IMR-90 (cell line): ENCODE measurements at regions not wholly inside any gene's neighbourhood (a gene's known extent, or its start where the extent isn't known, plus 50 kb on each side); places are given as distances from the start of the nearest gene placed in this dataset.

ENCODE experiments used
- BHLHE40 ChIP-seq: fragments of 150-350 bp; IDR thresholded peaks from 2 replicates; pipeline ENCODE4 v1.6.1; 2016; ENCODE audit warnings: mild to moderate bottlenecking, low read depth, low read length
- CEBPB ChIP-seq: IDR thresholded peaks from 2 replicates; pipeline ENCODE4 v1.6.1; 2012; ENCODE audit warnings: low read depth, low read length, improper control_type of control experiment
- MXI1 ChIP-seq: IDR thresholded peaks from 2 replicates; pipeline ENCODE4 v1.6.1; 2012; ENCODE audit warnings: low read depth, mild to moderate bottlenecking, low read length, moderate library complexity, borderline replicate concordance
- POLR2A ChIP-seq: IDR thresholded peaks from 2 replicates; pipeline ENCODE4 v1.6.1; 2012; ENCODE audit warnings: mild to moderate bottlenecking, low read depth, low read length
- RCOR1 ChIP-seq: IDR thresholded peaks from 2 replicates; pipeline ENCODE4 v1.6.1; 2012; ENCODE audit warnings: mild to moderate bottlenecking, low read length, improper control_type of control experiment; ENCODE audit not compliant: insufficient replicate concordance
- RFX5 ChIP-seq: IDR thresholded peaks from 2 replicates; pipeline ENCODE4 v1.8.0; 2012; ENCODE audit warnings: low read depth, mild to moderate bottlenecking, low read length, moderate library complexity
- TF ChIP-seq, protein P1 (sequence below): conservative IDR thresholded peaks from 2 replicates; pipeline ENCODE4 v1.5.1; 2012; ENCODE audit warnings: mild to moderate bottlenecking, low read depth, low read length, improper control_type of control experiment
- TF ChIP-seq, protein P2 (sequence below): fragments of 150-350 bp; IDR thresholded peaks from 2 replicates; pipeline ENCODE4 v1.6.1; 2016; ENCODE audit warnings: low read depth, mild to moderate bottlenecking, low read length, moderate library complexity, borderline replicate concordance

GRCh38 chr6:99036672-99037071 is 88.9 kb upstream of the FBXL4 start:
- TF ChIP-seq, protein P1, sequence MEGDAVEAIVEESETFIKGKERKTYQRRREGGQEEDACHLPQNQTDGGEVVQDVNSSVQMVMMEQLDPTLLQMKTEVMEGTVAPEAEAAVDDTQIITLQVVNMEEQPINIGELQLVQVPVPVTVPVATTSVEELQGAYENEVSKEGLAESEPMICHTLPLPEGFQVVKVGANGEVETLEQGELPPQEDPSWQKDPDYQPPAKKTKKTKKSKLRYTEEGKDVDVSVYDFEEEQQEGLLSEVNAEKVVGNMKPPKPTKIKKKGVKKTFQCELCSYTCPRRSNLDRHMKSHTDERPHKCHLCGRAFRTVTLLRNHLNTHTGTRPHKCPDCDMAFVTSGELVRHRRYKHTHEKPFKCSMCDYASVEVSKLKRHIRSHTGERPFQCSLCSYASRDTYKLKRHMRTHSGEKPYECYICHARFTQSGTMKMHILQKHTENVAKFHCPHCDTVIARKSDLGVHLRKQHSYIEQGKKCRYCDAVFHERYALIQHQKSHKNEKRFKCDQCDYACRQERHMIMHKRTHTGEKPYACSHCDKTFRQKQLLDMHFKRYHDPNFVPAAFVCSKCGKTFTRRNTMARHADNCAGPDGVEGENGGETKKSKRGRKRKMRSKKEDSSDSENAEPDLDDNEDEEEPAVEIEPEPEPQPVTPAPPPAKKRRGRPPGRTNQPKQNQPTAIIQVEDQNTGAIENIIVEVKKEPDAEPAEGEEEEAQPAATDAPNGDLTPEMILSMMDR, result no peak
- TF ChIP-seq RFX5 (no peak), RCOR1 (no peak), MXI1 (no peak), POLR2A (no peak), BHLHE40 (no peak), CEBPB (no peak)
- TF ChIP-seq, protein P2, sequence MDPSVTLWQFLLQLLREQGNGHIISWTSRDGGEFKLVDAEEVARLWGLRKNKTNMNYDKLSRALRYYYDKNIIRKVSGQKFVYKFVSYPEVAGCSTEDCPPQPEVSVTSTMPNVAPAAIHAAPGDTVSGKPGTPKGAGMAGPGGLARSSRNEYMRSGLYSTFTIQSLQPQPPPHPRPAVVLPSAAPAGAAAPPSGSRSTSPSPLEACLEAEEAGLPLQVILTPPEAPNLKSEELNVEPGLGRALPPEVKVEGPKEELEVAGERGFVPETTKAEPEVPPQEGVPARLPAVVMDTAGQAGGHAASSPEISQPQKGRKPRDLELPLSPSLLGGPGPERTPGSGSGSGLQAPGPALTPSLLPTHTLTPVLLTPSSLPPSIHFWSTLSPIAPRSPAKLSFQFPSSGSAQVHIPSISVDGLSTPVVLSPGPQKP, result no peak
